Mucosa of descending colon (tissue), 3 donors: ENCODE measurements at regions not wholly inside any gene's neighbourhood (a gene's known extent, or its start where the extent isn't known, plus 50 kb on each side); places are given as distances from the start of the nearest gene placed in this dataset.

Experiments used
- ATAC-seq: fragments of 200-7000 bp; cut with Tn5 transposase; one replicate; pipeline ENCODE4 v1.9.1; 2020; ENCODE audit warnings: mild to moderate bottlenecking, moderate library complexity
- DNase-seq, 3 donors: peaks; one replicate each; pipeline ENCODE4 v3.0.0-alpha.2; 2020
- H3K36me3 ChIP-seq: fragments of 200-600 bp; one replicate; pipeline ENCODE4 v1.8.0; 2021; ENCODE audit warnings: low read depth, mild to moderate bottlenecking
- H3K4me1 ChIP-seq: fragments of 200-600 bp; one replicate; pipeline ENCODE4 v1.8.0; 2021; ENCODE audit warnings: low read depth, mild to moderate bottlenecking
- H3K4me3 ChIP-seq: fragments of 200-600 bp; one replicate; pipeline ENCODE4 v1.8.0; 2021; ENCODE audit warnings: mild to moderate bottlenecking
- H3K9me3 ChIP-seq: fragments of 200-600 bp; one replicate; pipeline ENCODE4 v1.8.0; 2021; ENCODE audit warnings: mild to moderate bottlenecking
- intact Hi-C, 2 donors: fragments of 100-400 bp; cut with DNase I in 1 of 2; cut with micrococcal nuclease in 1 of 2; formaldehyde crosslinking; loops; one replicate each; pipeline versions ENCODE4 v1.11.0 to v1.11.1; 2022; cut with DNase I, micrococcal nuclease
- TF ChIP-seq, protein P1 (sequence below): fragments of 200-600 bp; IDR thresholded peaks from one replicate; pipeline ENCODE4 v1.8.0; 2022; ENCODE audit warnings: antibody characterized with exemption, mild to moderate bottlenecking
- donor health status: DM: no; HTN: no; CAD: no; lungs with moderate emphysema.
- donor health status: DM: no; HTN: no; CAD: no.
- donor health status: DM: no; HTN: yes; CAD: no.

DNA sequence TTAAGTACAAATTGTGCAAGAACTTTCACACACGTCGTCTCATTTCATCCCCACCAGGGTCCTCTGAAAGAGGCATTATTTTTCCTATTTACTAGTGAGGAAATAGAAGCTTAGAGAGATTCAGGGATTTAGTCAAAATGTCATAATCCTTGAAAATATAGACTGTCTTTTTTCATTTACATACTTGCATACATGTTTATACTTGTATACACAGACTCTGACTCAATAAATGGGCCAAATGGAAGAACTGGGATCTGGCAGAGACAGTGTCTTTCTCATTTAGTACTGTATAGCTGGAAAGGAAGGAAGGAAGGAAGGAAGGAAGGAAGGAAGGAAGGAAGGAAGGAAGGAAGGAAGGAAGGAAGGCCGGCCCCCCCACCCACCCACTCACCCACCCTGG, 357.7 kb upstream of the SOX5 start:
- no peaks in the 10 kb centered on the region for H3K4me1 ChIP-seq
- no peak overlapping the region for H3K4me3 ChIP-seq
- H3K36me3 ChIP-seq = no peaks in the 10 kb centered on the region
- H3K9me3 ChIP-seq = no peaks in the 10 kb centered on the region
- DNase-seq (no peak), ATAC-seq (no peak)
- TF ChIP-seq, protein P1, sequence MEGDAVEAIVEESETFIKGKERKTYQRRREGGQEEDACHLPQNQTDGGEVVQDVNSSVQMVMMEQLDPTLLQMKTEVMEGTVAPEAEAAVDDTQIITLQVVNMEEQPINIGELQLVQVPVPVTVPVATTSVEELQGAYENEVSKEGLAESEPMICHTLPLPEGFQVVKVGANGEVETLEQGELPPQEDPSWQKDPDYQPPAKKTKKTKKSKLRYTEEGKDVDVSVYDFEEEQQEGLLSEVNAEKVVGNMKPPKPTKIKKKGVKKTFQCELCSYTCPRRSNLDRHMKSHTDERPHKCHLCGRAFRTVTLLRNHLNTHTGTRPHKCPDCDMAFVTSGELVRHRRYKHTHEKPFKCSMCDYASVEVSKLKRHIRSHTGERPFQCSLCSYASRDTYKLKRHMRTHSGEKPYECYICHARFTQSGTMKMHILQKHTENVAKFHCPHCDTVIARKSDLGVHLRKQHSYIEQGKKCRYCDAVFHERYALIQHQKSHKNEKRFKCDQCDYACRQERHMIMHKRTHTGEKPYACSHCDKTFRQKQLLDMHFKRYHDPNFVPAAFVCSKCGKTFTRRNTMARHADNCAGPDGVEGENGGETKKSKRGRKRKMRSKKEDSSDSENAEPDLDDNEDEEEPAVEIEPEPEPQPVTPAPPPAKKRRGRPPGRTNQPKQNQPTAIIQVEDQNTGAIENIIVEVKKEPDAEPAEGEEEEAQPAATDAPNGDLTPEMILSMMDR = no peak
- intact Hi-C loops = no loop called here

DNA sequence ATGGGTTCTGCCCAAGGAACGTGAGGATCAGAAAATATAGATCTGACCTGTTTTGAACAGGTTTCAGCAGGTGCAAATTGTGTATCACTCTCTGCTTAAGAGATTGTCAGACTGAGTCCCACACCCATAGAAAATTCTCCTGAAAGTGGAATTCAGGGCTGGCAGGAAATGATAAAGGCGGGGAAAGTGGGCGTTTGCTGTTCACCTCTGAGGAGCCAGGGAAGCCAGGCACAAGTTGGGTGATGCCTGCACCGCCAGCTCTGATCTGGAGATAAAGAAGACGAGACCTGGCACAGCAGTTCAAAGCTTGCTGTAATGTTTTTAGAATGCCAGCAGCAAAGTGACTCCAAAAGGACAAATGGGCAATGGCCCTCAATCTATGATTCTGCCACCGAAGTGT, 356.5 kb upstream of the SOX5 start:
- DNase-seq (no peak), ATAC-seq (no peak)
- Histone ChIP-seq H3K36me3 (no peaks in the 10 kb centered on the region), H3K9me3 (no peaks in the 10 kb centered on the region), H3K4me3 (no peak overlapping the region), H3K4me1 (no peaks in the 10 kb centered on the region)
- intact Hi-C loops = no loop called here
- TF ChIP-seq, protein P1 = no peak

DNA sequence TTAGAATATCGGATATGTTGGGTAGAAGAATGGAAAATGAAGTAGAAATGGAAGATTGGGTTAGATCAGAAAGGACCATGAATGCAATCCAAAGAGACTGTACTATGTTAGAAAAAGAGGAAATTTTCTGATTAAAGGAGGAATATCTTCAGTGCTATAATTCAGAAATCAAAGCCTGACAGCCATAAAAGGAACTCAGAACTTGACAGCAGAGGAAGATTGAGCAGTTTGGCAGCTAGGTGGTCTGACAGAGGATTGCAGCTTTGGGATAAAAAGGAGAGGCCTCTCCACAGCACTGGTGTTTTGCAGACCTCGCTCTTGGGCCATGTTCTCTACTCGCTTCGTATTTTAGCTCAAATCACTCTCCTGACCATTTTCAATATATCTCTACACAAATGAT, 354.8 kb upstream of the SOX5 start:
- H3K4me1 ChIP-seq = no peaks in the 10 kb centered on the region
- no peak overlapping the region for H3K4me3 ChIP-seq
- H3K36me3 ChIP-seq = no peaks in the 10 kb centered on the region
- intact Hi-C loops = no loop called here
- TF ChIP-seq, protein P1 = no peak
- ATAC-seq = no peak
- no peaks in the 10 kb centered on the region for H3K9me3 ChIP-seq
- DNase-seq = no peak

- ATAC-seq (no peak), DNase-seq (no peak)
- Histone ChIP-seq H3K4me1 (no peaks in the 10 kb centered on the region), H3K36me3 (no peaks in the 10 kb centered on the region), H3K4me3 (no peak overlapping the region), H3K9me3 (no peaks in the 10 kb centered on the region)
- intact Hi-C loops = no loop called here
- TF ChIP-seq, protein P1 = no peak
These were observed 353.2 kb upstream of the SOX5 start for GRCh38 chr12:24302708-24303107.

DNA sequence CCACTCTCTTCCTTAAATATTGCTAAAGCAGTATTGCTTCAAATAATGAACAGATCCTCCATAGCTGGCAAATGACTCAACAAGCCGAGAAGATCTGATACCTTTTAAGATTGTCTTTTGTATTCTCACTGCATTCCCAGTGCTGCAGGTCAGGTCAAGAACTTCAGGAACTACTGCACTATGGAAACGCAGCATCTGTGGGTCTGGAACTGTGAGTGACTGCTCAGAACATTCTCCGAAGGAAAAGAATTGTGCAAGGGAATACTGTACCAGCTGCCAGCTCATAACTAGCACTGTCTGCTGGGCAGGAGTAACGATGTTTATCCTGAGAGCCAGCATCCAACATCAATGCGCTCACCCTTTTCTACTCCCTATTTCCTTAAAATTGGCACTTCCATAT, 348.0 kb upstream of the SOX5 start:
- Histone ChIP-seq H3K9me3 (no peaks in the 10 kb centered on the region), H3K4me1 (no peaks in the 10 kb centered on the region), H3K36me3 (no peaks in the 10 kb centered on the region), H3K4me3 (no peak overlapping the region)
- DNase-seq (no peak), ATAC-seq (no peak)
- intact Hi-C loops = no loop called here
- TF ChIP-seq, protein P1 = no peak

DNA sequence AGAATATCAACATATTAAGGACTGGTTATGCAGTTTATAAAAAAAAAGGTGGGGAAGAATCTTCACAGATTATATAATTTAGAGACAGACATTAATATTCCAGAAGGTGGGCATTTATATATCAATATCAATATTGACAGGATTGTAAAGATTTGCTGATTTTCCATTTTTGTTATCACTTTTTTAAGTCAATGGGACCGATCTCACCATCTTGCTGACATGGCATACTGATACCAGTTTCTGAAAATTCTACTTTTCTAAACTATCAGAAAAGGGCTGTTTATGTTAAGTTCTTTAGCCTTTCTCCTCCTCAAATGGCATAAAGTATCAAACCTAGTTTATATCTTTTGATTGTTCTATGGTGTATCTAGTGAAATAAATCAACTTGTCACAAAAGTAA, 344.1 kb upstream of the SOX5 start:
- TF ChIP-seq, protein P1 = no peak
- Histone ChIP-seq H3K4me1 (no peaks in the 10 kb centered on the region), H3K4me3 (no peak overlapping the region), H3K9me3 (no peaks in the 10 kb centered on the region), H3K36me3 (no peaks in the 10 kb centered on the region)
- ATAC-seq (no peak), DNase-seq (no peak)
- intact Hi-C loops = no loop called here
